Epithelial cell of proximal tubule (primary cell): ENCODE measurements at regions not wholly inside any gene's neighbourhood (a gene's known extent, or its start where the extent isn't known, plus 50 kb on each side); places are given as distances from the start of the nearest gene placed in this dataset.

Source experiments
- DNase-seq: peaks from one replicate; pipeline ENCODE4 v3.0.0-alpha.2; 2011; ENCODE audit warnings: low read depth
- H3K4me3 ChIP-seq: 2 replicates; pipeline ENCODE4 v1.5.1; 2011; ENCODE audit warnings: low read depth, mild to moderate bottlenecking, low read length
- CTCF ChIP-seq: conservative IDR thresholded peaks from 2 replicates; pipeline ENCODE4 v1.5.1; 2012; ENCODE audit warnings: low read depth, mild to moderate bottlenecking, low read length

DNA sequence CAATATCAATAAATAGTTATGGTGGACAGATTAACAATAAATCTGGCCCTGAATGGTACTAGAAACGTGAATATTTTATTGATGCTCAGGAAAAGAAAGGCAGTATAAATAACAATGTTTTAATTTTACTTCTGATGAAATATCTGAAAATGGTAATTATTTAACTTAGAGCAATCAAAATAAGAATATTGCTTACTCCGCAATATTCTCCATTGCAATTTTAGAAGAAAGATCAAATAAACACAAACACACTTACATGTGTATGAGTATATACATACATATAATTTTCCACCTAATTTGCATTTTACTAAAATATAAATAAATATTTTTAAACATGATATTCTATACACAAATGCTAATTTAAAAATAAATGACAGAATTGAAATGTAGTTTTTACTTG lies 1130.5 kb downstream of the NCAM2 start:
- no peak overlapping the region for H3K4me3 ChIP-seq
- no peak for TF ChIP-seq CTCF
- no peak for DNase-seq

DNA sequence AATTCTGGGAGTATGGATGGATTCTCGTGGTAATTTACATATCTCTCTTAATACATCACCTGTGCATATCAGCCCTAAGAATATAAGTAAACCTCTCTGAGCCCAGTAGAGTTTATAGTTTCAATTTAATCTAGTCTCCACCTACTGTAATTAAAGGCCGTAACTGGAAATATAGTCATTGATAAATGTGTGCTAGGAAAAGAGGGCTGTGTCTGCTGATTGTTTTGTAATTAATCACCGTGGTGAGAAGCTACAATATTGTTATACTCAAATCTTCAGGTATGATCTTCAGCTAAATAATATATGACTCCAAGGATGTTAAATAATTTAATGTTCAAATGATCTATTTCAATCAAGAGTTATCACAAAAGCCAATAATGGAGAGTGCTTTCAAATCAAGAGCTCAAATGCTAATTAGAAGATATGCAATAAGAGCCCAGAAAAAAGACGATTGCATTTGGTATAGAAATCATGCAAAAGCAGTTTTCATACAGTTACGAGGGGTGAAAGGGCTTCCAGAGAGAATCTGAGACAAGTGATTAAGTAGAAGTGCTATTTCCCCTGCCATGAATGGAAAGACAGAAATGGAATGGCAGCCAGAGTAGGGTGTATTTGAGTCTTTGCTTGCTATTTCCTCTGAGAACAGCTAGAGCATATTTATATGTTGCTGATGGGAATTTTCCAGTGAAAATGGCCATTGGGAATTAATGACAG lies 1134.3 kb downstream of the NCAM2 start:
- no peak for DNase-seq
- TF ChIP-seq CTCF = no peak
- H3K4me3 ChIP-seq = no peak overlapping the region

DNA sequence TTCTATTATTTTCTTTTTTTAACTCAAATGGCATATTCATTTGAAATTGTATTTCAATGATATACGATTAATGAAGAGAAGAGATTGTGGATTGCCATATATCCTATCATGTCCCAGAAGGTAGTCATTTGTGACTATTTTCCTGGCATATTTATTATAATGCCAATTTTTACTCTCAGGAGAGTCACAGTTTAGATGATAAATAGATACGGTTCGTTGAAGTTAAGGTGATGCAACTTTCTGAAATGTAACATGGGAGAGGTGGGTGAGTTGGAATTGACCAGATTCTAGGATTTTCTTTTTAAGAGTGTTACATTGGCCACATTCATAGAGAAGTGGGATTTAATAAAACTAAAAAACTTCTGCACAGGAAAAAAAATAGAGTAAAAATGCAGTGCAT lies 1138.5 kb downstream of the NCAM2 start:
- DNase-seq = no peak
- H3K4me3 ChIP-seq = no peak overlapping the region
- no peak for TF ChIP-seq CTCF

DNA sequence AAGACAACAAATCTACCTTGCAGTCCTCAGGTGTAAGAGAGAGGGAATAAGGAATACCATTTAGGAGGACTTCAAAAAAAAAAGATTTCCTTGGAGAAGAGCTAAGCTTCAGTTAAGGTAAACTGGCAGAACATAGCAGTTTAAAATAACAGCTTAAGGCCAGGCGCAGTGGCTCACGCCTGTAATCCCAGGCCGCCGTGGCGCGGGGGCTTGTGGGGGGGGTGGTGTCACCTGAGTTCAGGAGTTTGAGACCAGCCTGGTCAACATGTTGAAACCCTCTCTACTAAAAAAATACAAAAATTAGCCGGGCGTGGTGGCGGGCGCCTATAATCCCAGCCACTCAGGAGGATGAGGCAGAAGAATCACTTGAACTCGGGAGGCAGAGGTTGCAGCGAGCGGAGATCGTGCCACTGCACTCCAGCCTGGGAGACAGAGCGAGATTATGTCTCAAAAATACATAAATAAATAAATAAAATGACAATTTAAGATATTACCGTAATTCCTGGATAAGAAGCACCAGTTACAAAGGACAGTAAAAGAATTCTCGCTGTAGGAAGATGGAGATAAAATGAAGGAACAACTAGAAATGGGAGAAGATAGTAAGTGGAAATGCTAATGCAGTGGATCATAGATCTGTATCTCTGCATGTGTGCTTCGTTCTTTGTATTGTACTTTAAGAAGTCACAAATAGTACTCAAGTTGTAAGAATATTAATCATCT lies 1140.2 kb downstream of the NCAM2 start:
- no peak for DNase-seq
- no peak overlapping the region for H3K4me3 ChIP-seq
- no peak for TF ChIP-seq CTCF

DNA sequence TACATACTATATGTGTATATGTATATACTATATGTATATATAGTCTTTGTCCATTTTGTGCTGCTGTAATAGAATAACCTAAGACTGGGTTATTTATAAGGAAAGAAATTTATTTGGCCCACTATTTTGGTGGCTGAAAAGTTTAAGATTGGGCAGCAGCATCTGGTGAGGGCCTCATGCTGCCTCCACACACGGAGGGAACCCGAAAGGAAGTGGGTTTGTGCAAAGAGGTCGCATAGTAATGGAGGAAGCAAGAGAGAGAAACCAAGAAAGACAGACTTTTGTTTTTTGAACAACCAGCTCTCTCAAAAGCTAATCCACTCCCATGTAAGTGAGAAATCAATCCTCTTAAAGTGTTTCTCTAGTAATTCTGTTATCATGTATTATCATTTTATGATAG lies 1147.3 kb downstream of the NCAM2 start:
- TF ChIP-seq CTCF = no peak
- no peak overlapping the region for H3K4me3 ChIP-seq
- no peak for DNase-seq

GRCh38 chr21:22154579-22155274 lies 1156.5 kb downstream of the NCAM2 start:
- DNase-seq = no peak
- no peak for TF ChIP-seq CTCF
- no peak overlapping the region for H3K4me3 ChIP-seq
